HG03342 (cell line): ENCODE measurements at regions not wholly inside any gene's neighbourhood (a gene's known extent, or its start where the extent isn't known, plus 50 kb on each side); places are given as distances from the start of the nearest gene placed in this dataset.

Experiments
- ATAC-seq: cut with Tn5 transposase; IDR thresholded peaks from one replicate; pipeline ENCODE4 v1.9.1; 2021; ENCODE audit warnings: mild to moderate bottlenecking, moderate library complexity; ENCODE audit not compliant: unreplicated experiment

- ATAC-seq, result no peak
Measured at GRCh38 chr2:4673025-4673489, 969.7 kb downstream of the DCDC2C start.

GRCh38 chr2:4674007-4674406, 970.6 kb downstream of the DCDC2C start:
- ATAC-seq, result no peak

DNA sequence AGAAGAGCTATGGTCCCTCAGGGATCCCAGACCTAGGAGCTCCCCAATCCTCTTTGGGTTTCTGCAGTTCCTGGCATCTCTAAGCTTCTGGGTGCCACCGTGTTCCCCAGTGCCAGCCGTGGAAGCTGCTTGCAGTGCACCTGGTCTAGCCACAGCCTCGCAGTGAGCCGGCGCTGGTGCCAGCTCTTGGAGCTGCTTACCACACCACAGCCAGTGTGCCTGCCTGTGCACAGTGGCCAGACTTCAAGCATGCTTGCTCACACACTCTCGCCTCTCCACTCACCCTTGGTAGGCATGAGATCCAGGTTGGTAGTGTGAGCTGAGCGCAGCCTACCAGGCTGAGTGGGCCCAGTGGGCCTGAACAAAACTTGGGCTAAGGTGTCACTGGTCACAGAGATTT, 971.9 kb downstream of the DCDC2C start:
- ATAC-seq, result no peak

DNA sequence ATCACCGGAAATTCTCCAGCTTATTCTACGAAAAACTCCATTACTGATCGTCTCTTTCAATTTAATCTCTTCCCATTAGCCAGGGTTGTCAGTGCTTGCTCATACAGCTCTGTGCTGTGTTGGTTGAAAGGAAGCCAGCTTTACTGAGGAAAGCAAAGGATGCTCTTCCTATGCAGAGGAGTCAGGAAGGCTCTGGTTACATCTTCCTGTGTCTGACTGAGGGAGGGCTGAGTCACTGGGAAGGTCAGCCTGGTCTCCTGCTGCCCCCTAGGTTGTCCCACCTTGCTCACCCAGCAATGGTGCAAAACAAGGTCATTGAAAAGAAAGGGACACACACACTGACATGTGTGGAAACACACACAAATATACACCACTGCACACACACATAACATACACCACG, 975.6 kb downstream of the DCDC2C start:
- ATAC-seq, result no peak

DNA sequence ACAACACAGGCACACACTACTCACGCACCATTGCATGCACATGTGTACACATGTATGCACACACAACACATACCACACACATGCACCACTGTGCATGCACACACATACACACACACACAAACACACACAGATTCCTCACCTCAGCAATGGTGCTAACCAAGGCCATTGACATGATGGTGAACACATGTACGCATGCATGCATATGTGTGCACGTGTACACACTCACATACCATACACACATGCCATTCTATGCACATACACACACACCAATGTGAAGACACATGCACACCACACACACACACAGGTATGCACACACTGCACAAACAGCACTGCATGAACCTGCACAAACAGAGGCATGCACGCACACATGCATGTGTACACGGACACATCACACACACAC, 976.0 kb downstream of the DCDC2C start:
- no peak for ATAC-seq

DNA sequence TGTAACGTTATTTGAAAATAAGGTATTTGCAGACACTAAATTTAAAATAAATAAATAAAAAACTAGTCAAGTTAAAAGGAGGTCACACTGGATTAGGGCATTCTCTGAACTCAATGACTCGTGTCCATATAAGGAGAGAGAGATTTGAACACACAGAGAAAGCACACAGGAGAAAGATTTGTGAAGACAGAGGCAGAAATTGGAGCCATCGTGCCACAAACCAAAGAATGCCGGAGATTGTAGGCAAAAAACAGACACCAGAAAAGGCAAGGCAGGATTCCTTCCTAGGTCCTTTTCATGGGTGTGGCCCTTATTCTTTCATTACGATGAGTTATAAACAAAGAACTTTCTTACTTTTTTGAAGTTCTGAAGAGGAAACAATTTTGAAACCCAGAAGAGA, 981.5 kb downstream of the DCDC2C start:
- ATAC-seq, result no peak

GRCh38 chr2:4690913-4691312, 987.5 kb downstream of the DCDC2C start:
- ATAC-seq, result no peak

GRCh38 chr2:4693266-4693665, 989.9 kb downstream of the DCDC2C start:
- no peak for ATAC-seq

GRCh38 chr2:4695281-4695861, 992.0 kb downstream of the DCDC2C start:
- ATAC-seq, result no peak

DNA sequence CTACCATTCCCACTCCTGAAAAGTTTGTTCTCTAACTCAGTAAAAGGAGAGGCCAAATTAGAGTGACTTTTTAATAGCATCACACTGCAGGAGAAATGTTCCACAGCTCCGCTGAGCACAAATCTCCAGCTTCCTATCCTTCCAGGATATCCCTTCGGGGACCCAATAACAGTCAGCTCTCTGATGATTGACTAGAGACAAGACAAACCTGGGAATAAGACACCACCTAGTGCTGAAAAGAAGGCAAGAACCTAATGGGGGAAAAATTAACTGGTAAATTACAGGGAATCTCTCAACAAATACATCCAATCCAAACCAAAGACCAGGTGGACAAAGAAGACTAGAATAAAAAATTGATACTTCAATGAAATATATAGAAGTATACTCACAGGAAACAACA, 977.1 kb upstream of the SOX11 start:
- ATAC-seq, result no peak

DNA sequence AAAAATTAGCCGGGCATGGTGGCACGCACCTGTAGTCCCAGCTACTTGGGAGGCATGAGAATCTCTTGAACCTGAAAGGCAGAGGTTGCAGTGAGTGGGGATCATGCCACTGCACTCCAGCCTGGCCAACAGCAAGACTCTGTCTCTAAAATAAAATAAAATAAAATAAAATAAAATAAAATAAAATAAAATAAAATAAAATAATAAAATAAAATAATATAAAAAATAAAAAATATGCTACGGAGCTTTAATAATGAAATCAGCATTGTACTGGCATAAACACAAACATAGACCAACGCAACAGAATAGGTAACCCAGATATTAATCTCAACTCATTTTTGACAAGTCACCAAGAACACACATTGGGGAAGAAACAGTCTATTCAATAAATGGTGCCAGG, 973.4 kb upstream of the SOX11 start:
- ATAC-seq, result no peak

- ATAC-seq, result no peak
Measured at GRCh38 chr2:4725618-4726017, 966.6 kb upstream of the SOX11 start.

DNA sequence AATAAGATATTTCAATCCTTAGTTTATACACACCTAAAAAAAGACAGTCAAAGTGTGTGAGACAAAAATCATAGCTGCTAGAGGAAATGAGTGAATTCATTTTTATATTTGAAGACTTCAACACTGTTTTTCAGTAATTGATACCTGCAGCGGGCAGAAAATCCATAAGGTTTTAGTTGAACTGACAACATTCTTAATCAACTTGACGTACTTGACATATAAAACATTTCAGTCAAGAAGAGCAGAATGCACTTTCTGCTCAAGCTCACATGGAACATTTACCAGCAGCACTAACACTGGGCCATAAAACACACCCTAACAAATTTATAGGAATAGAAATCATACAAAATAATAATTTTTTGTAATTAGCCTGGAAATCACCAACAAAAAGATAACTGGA, 959.6 kb upstream of the SOX11 start:
- ATAC-seq, result no peak

DNA sequence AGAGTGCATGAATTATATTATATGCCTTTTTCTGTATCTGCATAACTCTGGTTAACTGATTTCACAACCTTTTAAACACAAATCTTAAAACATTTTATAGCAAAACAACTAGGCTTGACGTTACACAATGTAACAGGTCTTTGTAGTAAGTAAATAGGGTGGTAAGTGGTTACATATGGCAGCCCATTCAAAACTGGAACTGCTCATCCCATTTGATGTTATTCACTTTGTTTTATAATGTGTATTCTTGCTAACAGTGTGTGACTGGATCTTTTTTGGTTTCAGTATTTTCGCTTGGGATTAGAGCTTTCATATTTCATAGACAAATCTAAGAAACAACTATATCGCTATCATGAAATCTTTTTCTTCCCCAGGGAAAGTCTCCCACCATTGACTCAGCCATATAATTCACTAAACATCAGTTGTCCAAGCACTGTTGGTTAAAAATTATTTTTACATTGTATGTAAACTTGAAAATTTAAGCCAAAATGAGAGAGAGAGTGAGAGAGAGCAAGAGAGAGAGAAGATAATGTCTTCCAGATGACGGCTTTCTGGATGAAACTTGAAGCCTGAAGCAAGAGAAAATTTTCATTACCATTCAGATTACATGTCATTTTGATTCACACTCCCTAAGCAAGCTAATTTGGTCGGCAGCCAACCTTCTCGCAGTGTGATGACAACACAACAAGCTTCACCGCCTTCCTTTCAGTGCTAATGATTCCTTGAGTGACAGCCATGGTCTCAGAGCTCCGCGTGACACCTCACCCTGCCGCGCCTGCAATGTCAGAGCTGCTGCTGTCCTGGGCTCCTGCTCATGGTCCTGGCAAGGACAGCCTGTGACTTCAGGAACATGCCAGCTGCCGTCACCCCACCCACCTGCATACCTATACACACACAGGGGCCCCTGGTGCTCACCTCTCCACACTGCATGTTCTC, 946.9 kb upstream of the SOX11 start:
- ATAC-seq, result no peak

GRCh38 chr2:4753721-4754120, 938.5 kb upstream of the SOX11 start:
- ATAC-seq, result no peak

GRCh38 chr2:4762951-4763376, 929.2 kb upstream of the SOX11 start:
- no peak for ATAC-seq

DNA sequence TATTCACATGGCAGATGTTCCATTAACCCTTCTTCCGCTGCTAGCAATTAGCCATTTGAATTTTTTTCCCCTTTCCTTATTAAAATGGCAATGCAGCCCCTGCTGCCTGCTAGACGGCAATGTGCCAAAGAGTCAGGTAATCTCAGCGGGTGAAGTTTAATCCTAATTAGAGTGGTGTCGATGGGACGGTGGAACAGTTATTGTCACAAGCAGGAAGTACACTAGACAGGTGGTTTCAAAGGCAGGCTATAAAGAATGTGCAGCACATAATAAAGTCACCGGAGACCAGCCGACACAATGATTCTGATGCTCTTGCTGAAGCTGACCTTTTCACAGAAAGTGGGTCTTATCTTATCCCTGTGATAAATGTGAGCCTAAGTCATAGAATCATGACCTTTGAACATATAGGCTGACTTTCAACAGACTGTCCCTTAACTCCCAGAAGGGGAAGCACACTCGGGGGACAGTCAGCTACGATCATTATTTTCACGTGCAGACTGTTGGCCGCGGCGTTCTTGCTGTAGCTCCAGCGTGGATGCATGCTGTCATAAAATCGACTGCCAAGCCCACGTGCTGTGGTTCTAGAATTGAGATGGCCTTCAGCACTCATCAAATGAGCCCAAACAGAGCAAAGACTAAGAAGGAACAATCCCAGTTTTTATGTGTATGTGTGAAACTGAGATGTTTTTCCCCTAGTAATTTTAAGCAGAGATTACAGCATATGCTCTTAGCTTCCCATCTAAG, 926.2 kb upstream of the SOX11 start:
- ATAC-seq, result no peak

- ATAC-seq, result no peak
Measured at GRCh38 chr2:4775668-4776067, 916.5 kb upstream of the SOX11 start.

- ATAC-seq, result no peak
Measured at GRCh38 chr2:4780679-4781078, 911.5 kb upstream of the SOX11 start.

DNA sequence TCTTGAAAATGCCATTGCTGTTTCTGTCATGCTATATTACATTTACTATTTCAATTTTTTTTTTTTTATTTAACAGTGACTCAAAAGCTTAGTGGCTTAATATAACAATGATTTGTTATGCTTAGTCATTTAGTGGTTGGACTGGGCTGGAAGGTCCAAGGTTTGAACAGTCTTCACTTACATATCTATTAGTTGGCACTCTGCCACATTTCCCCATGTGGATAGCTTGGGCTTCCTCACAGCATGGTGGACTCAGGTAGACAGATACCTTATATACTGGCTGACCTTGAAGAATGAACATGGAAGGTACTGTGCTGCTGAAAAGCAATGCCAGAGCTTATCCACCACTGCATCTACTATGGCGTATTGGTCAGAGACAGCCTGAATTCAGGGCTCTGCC, 909.5 kb upstream of the SOX11 start:
- no peak for ATAC-seq

DNA sequence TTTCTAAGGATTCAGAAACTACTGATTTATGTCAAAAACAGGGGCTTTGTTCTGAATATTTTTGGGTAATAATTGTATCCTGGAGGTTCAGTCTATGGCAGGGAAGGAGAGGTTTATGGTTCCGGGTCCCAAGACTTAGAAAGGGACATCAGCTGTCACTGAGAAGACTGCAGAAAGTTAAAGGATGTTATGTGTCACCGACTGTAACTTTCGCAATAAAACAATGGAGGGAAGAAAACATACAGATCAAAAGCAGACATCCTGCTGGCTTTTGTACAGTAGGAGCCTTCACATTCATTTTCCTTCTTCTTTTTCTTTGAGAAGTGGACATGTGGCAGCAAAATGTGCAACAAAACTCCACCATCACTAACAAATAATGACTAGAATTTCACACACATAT, 900.7 kb upstream of the SOX11 start:
- ATAC-seq, result no peak

- no peak for ATAC-seq
Measured at GRCh38 chr2:4792126-4792525, 900.1 kb upstream of the SOX11 start.
